Neural cell (in vitro differentiated cells): ENCODE measurements at regions not wholly inside any gene's neighbourhood (a gene's known extent, or its start where the extent isn't known, plus 50 kb on each side); places are given as distances from the start of the nearest gene placed in this dataset.

Experiments used
- H2AFZ ChIP-seq: fragments of 200-600, 300-800 bp; sonication (generic), shearing (Covaris generic); 2 replicates; pipeline ENCODE4 v1.6.0; 2014; ENCODE audit warnings: low read depth, mild to moderate bottlenecking, antibody characterized with exemption, low read length, moderate library complexity
- H3F3A ChIP-seq: fragments of 200-600 bp; shearing (Covaris generic); 2 replicates; pipeline ENCODE4 v1.6.1; 2016; ENCODE audit warnings: mild to moderate bottlenecking, moderate library complexity, mixed read lengths, antibody characterized with exemption, low read length; ENCODE audit not compliant: insufficient read depth, poor library complexity, severe bottlenecking
- H3K27ac ChIP-seq: fragments of 200-600, 300-800 bp; sonication (generic), shearing (Covaris generic); 2 replicates; pipeline ENCODE4 v1.5.1; 2014; ENCODE audit warnings: mild to moderate bottlenecking, low read length, moderate library complexity
- H3K27me3 ChIP-seq: fragments of 300-800, 200-600 bp; sonication (generic), shearing (Covaris generic); 2 replicates; pipeline ENCODE4 v1.6.0; 2014; ENCODE audit warnings: mild to moderate bottlenecking, low read depth, low read length, moderate library complexity; ENCODE audit not compliant: insufficient read depth
- H3K36me3 ChIP-seq: fragments of 300-800, 200-600 bp; sonication (generic), shearing (Covaris generic); 2 replicates; pipeline ENCODE4 v1.5.1; 2014; ENCODE audit warnings: mild to moderate bottlenecking, antibody characterized with exemption, low read length, moderate library complexity; ENCODE audit not compliant: insufficient read depth
- H3K4me2 ChIP-seq: fragments of 300-800, 200-600 bp; sonication (generic), shearing (Covaris generic); 2 replicates; pipeline ENCODE4 v1.6.0; 2014; ENCODE audit warnings: mild to moderate bottlenecking, low read length
- H3K4me3 ChIP-seq: fragments of 300-800, 200-600 bp; sonication (generic), shearing (Covaris generic); 2 replicates; pipeline ENCODE4 v1.5.1; 2014; ENCODE audit warnings: mild to moderate bottlenecking, low read length, moderate library complexity
- H3K79me2 ChIP-seq: fragments of 200-600 bp; shearing (Covaris generic); replicated peaks from 2 replicates; pipeline ENCODE4 v1.6.0; 2014; ENCODE audit warnings: mild to moderate bottlenecking, low read length, moderate library complexity; ENCODE audit not compliant: insufficient read depth
- H3K9ac ChIP-seq: fragments of 300-800, 200-600 bp; sonication (generic), shearing (Covaris generic); 2 replicates; pipeline ENCODE4 v1.6.1; 2016; ENCODE audit warnings: mild to moderate bottlenecking, low read length, mixed read lengths
- H3K9me2 ChIP-seq: fragments of 200-600 bp; shearing (Covaris generic); 2 replicates; pipeline ENCODE4 v1.6.1; 2016; ENCODE audit warnings: mild to moderate bottlenecking, low read length, mixed read lengths; ENCODE audit not compliant: insufficient read depth
- H3K9me3 ChIP-seq: fragments of 200-600, 300-800 bp; sonication (generic), shearing (Covaris generic); 2 replicates; pipeline ENCODE4 v1.6.1; 2016; ENCODE audit warnings: mild to moderate bottlenecking, mixed run types, low read length, moderate library complexity, mixed read lengths
- H4K20me1 ChIP-seq: fragments of 200-600 bp; shearing (Covaris generic); 2 replicates; pipeline ENCODE4 v1.6.1; 2016; ENCODE audit warnings: mild to moderate bottlenecking, mixed run types; ENCODE audit not compliant: insufficient read depth
- CTCF ChIP-seq: fragments of 450-650 bp; IDR thresholded peaks from 2 replicates; pipeline ENCODE4 v1.5.1; 2014; ENCODE audit warnings: antibody characterized with exemption, mild to moderate bottlenecking, moderate library complexity; ENCODE audit not compliant: poor library complexity, severe bottlenecking
- EP300 ChIP-seq: fragments of 450-650 bp; conservative IDR thresholded peaks from 2 replicates; pipeline ENCODE4 v1.6.1; 2014; ENCODE audit warnings: antibody characterized with exemption, mild to moderate bottlenecking, moderate library complexity; ENCODE audit not compliant: poor library complexity, severe bottlenecking
- EZH2 ChIP-seq: fragments of 200-600, 300-800 bp; shearing (Covaris generic), sonication (generic); IDR thresholded peaks from 2 replicates; pipeline ENCODE4 v1.6.1; 2014; ENCODE audit warnings: antibody characterized with exemption, low read length, borderline replicate concordance, mild to moderate bottlenecking; ENCODE audit not compliant: insufficient read depth, poor library complexity, severe bottlenecking
- MXI1 ChIP-seq: fragments of 450-650 bp; conservative IDR thresholded peaks from 2 replicates; pipeline ENCODE4 v1.6.1; 2014; ENCODE audit warnings: antibody characterized with exemption, mild to moderate bottlenecking; ENCODE audit not compliant: poor library complexity, severe bottlenecking
- POLR2AphosphoS5 ChIP-seq: IDR thresholded peaks from 2 replicates; pipeline ENCODE4 v1.6.1; 2012
- RAD21 ChIP-seq: fragments of 450-650 bp; conservative IDR thresholded peaks from 2 replicates; pipeline ENCODE4 v1.6.1; 2014; ENCODE audit warnings: antibody characterized with exemption, mild to moderate bottlenecking, moderate library complexity
- REST ChIP-seq: IDR thresholded peaks from 2 replicates; pipeline ENCODE4 v1.6.1; 2012; ENCODE audit warnings: borderline replicate concordance
- SMC3 ChIP-seq: fragments of 450-650 bp; conservative IDR thresholded peaks from 2 replicates; pipeline ENCODE4 v1.6.1; 2014; ENCODE audit warnings: antibody characterized with exemption, mild to moderate bottlenecking, moderate library complexity; ENCODE audit not compliant: poor library complexity
- TAF1 ChIP-seq: IDR thresholded peaks from 2 replicates; pipeline ENCODE4 v1.6.1; 2012; ENCODE audit warnings: low read depth

- Histone ChIP-seq H3K79me2 (no peaks in the 10 kb centered on the region), H2AFZ (no peak overlapping the region), H3F3A (no peaks in the 10 kb centered on the region), H3K9me2 (no peaks in the 10 kb centered on the region), H4K20me1 (no peaks in the 10 kb centered on the region), H3K27me3 (no peaks in the 10 kb centered on the region), H3K27ac (no peak overlapping the region), H3K9me3 (no peaks in the 10 kb centered on the region), H3K4me3 (no peak overlapping the region), H3K4me2 (no peak overlapping the region), H3K36me3 (no peaks in the 10 kb centered on the region), H3K9ac (no peak overlapping the region)
- TF ChIP-seq EZH2 (no peak), RAD21 (no peak), SMC3 (no peak), CTCF (no peak), TAF1 (no peak), MXI1 (no peak), POLR2AphosphoS5 (no peak), REST (no peak), EP300 (no peak)
These were observed 193.7 kb downstream of the TTC39B start for GRCh38 chr9:15113288-15113687.

- H3K79me2 ChIP-seq = no peaks in the 10 kb centered on the region
- no peaks in the 10 kb centered on the region for H3F3A ChIP-seq
- H2AFZ ChIP-seq = no peak overlapping the region
- H3K27me3 ChIP-seq = no peaks in the 10 kb centered on the region
- no peaks in the 10 kb centered on the region for H3K9me3 ChIP-seq
- no peak overlapping the region for H3K27ac ChIP-seq
- TF ChIP-seq SMC3 (no peak), TAF1 (no peak), EP300 (no peak), EZH2 (no peak), MXI1 (no peak), CTCF (no peak)
- no peaks in the 10 kb centered on the region for H3K36me3 ChIP-seq
- H3K4me2 ChIP-seq = no peak overlapping the region
- no peaks in the 10 kb centered on the region for H3K9me2 ChIP-seq
- H4K20me1 ChIP-seq = no peaks in the 10 kb centered on the region
- no peak overlapping the region for H3K9ac ChIP-seq
- no peak overlapping the region for H3K4me3 ChIP-seq
These were observed 195.9 kb downstream of the TTC39B start for GRCh38 chr9:15111071-15111470.
